ENCODE measurements at regions not wholly inside any gene's neighbourhood (a gene's known extent, or its start where the extent isn't known, plus 50 kb on each side); places are given as distances from the start of the nearest gene placed in this dataset.

GRCh38 chr11:13209379-13209778 is 68.2 kb upstream of the BMAL1 start:
- TF ChIP-seq, protein P1, sequence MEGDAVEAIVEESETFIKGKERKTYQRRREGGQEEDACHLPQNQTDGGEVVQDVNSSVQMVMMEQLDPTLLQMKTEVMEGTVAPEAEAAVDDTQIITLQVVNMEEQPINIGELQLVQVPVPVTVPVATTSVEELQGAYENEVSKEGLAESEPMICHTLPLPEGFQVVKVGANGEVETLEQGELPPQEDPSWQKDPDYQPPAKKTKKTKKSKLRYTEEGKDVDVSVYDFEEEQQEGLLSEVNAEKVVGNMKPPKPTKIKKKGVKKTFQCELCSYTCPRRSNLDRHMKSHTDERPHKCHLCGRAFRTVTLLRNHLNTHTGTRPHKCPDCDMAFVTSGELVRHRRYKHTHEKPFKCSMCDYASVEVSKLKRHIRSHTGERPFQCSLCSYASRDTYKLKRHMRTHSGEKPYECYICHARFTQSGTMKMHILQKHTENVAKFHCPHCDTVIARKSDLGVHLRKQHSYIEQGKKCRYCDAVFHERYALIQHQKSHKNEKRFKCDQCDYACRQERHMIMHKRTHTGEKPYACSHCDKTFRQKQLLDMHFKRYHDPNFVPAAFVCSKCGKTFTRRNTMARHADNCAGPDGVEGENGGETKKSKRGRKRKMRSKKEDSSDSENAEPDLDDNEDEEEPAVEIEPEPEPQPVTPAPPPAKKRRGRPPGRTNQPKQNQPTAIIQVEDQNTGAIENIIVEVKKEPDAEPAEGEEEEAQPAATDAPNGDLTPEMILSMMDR (IDR thresholded peaks at IDR 0.05; ENCODE audit: low read depth, low read length), result no peak
- TF ChIP-seq MYC (IDR thresholded peaks at IDR 0.05; ENCODE audit: low read depth, low read length) (no peak), POLR2A (IDR thresholded peaks at IDR 0.05; ENCODE audit: extremely low read depth, insufficient read length) (no peak), MAX (IDR thresholded peaks at IDR 0.05; ENCODE audit: low read depth, low read length) (no peak)
